CD4-positive, alpha-beta T cell treated with Interleukin-4 for 4 hours (primary cell): ENCODE measurements at regions not wholly inside any gene's neighbourhood (a gene's known extent, or its start where the extent isn't known, plus 50 kb on each side); places are given as distances from the start of the nearest gene placed in this dataset.
"Not testable (repeated sequence)": the region's sequence is repeated elsewhere in the genome, so short reads cannot be mapped to it uniquely, and the experiment has no call there.

Experiments
- DNase-seq: peaks from one replicate; pipeline ENCODE4 v3.0.0-alpha.2; 2020

DNA sequence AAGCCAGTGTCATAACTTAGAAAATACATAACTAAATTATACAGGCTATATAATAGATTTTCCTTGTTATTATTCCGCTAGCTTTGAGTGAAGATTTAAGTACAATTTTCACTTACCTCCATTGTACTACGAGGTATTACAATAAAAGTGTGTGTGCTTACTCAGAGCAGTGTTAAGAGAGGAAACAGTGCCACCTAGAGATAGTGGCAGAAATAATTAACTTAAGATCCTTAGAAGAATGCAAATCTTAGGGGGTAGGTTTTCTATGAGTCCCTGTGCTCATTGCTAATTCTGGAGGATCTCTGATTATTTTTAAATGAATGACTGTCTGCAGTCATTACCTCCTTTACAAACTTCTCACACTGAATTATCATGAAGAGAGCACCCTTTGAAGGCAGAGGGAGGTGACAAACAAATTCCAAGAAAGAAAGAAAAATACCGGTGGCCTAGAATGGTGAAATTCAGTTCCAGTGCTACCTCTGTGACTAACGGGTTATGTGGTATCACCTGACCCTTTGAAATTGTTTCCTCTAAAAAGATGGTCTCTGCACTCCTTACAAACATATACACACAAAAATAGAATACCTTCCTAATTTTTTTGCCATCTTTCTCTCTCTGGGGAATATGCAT, 379.8 kb downstream of the TRIM36 start:
- DNase-seq = no peak

DNA sequence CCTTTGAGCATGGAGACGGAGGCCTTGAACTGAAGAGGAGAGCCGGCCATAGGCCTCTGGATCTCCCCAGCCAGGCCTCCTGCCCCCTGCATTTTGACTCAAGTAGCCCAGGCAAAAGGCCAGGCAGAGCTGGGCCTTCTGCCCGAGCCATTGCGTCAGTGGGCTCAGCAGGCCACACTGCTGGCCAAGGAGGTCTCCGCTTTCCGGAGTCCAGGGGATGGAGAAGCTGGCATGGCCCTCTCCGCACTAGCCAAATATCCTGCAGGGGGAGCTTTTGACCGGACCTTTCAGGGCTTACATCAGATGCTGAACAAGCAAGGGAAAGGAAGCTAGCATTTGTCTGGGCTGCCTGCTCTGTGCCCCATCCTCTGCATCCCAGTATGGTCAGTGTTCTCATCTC, 386.8 kb downstream of the TRIM36 start:
- DNase-seq = no peak

DNA sequence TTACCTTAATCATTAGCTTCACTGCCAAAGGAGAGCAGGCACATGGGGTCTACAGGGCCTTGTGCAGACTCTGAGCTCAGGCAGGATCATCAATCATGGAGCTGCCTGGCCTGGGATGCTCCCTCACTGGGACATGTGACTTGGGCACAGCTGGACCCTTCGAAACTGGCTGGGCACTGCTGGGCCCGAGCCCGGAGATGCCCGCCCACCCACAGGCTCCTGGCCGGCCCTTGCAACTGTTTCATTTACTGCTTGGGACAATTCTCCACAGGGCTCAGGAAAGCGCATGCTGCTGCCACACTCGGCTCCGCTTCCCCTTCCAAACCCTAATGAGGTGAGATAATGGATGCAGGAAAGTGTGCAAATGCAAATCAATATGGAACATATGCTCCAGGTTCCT, 387.5 kb downstream of the TRIM36 start:
- no peak for DNase-seq

DNA sequence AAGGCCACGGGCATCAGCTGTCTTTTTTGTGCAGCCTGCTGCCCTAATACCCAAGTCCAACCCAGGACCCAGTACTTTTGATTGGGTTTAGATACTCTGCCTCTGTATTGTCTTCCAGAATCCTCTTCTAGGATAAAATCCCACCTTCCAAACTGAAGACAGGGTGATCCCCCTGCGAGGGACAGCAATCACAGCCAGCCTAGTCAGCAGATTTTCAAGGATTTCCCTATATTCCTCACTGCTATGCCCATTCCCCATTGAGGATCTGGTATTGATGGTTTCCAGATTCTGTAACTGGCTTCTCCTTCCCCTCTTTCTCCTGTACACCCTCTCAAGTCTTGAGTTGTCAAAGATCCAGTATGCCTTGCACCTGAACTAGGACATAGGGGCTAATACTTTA, 389.4 kb downstream of the TRIM36 start:
- DNase-seq = no peak

DNA sequence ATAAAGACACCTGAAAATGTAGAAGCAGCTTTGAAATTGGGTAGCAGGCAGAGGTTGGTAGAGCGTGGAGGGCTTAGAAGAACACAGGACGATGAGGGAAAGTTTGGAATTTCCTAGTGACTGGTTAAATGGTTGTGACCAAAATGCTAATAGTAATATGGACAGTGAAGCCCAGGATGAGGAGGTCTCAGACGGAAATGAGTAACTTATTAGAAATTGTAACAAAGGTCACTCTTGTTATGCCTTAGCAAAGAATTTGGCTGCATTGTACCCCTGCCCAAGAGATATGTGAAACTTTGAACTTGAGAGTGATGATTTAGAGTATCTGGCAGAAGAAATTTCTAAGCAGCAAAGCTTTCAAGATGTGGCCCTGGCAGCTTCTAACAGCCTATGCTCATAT, 382.5 kb downstream of the KCNN2 start:
- DNase-seq = no peak

DNA sequence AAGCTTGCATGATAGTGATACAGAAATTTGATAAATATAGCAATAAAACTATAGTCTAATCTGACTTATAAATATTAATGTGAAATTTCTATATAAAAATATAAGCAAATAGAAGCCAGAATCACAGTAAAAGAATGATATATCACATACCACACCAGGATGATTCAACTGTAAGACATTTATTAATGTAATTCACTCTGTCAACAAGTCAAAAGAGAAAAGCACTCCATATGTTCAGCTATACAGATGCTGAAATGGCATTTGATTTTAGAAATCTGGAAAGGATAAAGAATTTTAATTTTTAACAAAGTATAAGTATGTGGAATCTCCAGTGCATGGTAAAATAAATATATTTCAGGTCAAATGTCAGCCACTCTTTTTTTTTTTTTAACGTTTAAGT, 372.4 kb downstream of the KCNN2 start:
- DNase-seq = no peak

DNA sequence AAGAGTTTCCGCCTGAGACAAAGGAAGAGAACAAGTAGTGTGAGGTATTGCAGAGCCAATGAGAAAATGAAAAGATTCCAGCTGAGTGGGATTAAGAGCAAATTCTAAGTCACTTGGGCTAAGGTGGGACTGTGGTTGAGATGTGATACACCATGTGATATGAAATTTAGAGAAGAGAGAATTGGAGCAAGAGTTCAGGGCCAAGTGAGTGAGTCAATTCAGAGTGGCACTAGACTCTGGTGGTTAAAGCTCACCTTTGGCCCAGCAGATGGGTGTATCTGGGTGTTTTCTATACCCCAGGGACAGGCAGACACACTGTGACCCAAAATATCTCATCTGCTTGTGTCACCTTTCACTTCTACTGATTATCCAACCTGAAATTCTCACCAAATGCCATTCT, 368.1 kb downstream of the KCNN2 start:
- no peak for DNase-seq

DNA sequence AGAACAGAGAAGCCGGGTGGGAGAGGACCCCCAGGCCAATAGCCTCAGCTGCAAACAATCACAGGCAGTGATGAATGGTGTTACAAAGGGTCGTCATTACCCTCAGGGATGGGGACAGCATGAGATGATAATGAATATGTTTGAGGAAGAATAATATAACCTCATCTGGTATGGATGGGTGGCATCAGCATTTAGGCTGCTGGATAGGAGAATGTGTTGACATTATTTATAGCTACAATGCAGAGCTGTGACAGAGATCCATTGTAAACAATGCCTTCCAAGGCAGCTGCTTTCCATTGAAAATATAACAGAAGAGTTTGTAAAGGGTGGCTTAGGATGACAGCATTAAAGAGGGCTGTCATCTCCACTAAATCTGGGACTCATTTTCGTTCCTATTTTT, 365.5 kb downstream of the KCNN2 start:
- DNase-seq = no peak

DNA sequence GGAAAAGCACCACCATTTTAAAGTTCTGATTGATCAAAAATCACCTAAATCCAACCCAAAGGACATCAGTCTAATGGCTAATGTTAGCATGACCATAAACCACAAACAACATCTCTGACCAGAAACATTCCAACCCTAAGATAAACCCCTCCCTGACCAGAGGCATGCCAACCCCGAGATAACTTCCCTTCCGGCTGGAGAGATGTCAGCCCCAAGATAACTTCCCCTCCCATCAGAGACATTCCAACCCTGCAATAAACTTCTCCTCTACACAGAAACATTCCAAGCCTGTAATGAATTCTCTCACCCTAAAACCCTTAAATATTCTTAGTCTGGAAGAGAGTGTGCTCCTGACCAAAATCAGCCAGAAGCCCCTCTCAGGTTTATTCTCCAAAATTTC, 364.3 kb downstream of the KCNN2 start:
- DNase-seq = no peak

DNA sequence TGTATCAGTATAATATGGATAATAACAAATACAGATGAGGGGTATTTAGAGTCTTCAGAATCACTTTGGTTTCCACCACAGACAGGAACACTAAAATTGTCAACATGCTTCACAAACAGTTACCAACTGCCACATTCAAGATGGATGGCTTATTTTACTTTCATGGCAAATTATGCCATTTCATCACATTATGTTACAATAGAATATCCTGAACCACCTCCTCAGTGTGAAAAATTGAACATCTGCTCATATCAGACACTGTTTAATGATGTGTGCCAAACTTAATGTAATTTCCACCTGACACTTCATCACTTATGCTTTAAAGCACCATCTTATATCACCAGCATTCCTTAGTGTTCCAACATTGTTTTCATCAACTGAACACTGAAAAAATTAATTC, 357.4 kb downstream of the KCNN2 start:
- no peak for DNase-seq

DNA sequence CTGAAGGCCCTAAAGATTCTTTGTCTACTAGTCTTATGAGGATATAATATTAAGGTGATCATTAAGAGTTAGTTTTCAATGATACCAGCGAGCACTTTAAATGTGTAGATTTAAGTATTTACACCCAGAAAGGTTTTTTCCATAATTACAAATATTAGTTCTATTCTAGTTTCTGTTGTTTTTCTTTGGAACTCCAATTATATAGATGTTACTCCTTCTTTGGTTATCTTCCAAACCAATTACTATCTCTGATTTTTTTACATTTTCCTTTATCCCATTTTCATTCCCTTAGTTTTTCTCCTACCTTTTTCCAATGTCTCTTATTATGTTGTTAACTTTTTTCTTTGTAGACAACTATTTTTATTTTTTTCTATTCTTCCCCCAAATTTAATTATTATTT, 355.1 kb downstream of the KCNN2 start:
- no peak for DNase-seq

DNA sequence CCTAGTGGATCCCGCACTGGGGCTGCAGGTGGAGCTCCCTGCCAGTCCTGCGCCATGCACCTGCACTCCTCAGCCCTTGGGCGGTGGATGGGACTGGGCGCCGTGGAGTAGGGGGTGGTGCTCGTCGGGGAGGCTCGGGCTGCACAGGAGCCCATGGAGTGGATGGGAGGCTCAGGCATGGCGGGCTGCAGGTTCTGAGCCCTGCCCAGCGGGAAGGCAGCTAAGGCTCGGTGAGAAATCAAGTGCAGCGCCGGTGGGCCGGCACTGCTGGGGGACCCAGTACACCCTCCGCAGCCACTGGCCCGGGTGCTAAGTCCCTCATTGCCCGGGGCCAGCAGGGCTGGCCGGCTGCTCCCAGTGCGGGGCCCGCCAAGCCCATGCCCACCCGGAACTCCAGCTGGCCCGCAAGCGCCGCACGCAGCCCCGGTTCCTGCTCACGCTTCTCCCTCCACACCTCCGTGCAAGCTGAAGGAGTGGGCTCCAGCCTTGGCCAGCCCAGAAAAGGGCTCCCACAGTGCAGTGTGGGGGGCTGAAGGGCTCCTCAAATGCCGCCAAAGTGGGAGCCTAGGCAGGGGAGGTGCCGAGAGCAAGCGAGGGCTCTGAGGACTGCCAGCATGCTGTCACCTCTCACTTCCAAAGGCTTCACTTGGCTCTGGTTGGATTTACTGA, 342.5 kb downstream of the KCNN2 start:
- not testable (repeated sequence) for DNase-seq

DNA sequence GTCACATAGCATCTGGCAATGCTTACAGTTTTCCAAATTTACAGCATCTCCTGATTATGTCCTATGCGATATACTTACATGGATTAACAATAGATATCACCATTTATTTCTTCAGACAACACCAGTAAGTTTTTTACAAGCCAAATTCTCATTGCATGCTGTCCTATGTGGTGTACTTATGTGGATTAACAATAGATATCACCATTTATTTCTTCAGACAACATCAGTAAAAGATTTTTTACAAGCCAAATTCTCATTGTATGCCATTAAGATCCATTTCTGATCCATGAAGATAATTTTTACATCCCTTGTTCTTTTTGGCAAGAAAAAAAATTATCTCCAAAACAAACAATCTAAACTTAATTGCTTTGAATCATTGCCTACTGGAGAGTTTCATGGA, 340.9 kb downstream of the KCNN2 start:
- no peak for DNase-seq

DNA sequence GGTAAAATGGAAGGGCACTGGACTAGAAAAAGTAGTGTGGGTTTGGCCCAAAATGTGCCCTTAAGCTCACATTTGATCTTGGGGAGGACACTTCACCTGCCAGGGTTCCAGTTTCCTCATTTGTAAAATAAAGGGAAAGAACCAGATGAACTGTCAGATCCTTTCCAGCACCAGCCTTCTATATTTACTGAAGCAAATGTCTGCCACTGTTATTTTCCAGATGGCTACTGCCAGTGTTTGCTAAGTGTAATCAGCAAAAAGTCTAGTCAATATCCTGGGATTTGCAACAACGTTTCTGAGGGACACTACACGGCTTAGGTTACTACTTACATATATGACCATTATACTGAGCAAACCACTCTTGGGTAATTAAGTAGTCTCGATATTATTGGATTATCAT, 340.3 kb downstream of the KCNN2 start:
- no peak for DNase-seq

DNA sequence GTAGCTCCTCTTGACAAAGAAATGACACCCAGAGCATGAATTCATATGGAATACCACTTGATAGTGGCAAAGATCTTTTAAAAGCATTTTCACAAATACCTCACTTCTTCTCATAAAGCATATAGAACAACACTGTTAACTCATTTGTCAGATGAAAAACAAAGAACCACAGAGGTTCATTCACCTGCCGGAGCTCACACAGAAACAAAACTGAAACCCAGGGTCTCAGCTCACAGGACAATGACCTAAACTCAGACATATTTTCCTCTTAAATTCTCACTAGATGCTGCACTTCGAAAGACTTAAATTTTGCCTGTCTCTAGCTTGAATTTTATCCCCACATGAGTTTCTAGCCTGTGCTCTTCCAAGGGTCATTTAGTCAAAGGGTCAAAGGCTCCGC, 339.0 kb downstream of the KCNN2 start:
- no peak for DNase-seq

DNA sequence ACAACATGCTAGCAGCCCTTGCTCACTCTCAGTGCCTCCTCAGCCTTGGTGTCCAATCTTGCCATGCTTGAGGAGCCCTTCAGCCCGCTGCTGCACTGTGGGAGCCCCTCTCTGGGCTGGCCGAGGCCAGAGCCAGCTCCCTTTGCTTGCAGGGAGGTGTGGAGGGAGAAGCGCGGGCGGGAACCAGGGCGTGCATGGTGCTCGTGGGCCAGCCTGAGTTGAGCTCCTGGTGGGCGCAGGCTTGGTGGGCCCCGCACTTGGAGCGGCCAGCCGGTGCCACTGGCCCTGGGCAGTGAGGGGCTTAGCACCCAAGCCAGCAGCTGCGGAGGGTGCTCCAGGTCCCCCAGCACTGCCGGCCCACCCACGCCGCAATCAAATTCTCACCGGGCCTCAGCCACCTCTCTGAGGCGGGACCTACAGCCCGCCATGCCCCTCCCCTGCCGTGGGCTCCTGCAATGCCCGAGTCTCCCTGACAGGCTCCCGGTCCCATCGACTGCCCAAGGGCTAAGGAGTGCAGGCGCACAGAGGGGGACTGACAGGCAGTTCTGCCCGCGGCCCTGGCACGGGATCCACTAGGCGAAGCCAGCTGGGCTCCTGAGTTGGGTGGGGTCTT, 333.5 kb downstream of the KCNN2 start:
- DNase-seq = no peak

DNA sequence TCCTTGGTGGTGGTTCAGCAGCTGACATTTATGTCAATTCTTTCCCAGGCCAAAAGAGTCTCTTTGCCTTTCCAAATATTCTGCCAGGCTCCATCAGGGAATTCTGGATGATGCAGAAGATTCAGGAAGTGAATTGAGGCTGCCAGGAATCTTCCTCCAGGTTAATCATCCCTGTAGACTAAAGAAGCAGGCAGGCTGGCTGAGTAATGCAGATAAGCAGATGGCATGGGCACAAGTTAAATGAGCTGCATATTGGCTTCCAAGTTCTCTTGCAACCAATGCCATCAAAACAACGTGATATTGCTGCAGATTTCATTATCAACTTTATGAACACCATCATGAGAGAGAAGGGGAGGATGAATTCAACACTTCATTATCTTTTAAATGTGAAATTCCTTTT, 324.5 kb downstream of the KCNN2 start:
- DNase-seq = no peak

DNA sequence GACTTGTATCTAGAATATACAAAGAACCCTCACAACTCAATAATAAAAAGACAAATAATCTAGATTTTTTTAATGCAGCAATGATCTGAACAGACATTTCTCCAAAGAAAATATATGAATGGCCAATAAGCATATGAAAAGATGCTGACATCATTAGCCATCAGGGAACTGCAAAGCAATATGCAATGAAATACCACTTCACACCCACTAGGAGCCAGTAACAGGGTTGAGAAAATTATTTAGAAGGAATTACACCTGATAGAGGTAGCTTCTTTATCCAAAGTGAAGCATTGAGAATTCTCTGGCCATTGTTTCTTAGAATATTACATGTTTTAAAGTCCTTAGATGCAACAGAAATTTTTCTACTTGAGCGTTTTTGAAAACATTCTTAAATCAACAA, 316.9 kb downstream of the KCNN2 start:
- DNase-seq = no peak

DNA sequence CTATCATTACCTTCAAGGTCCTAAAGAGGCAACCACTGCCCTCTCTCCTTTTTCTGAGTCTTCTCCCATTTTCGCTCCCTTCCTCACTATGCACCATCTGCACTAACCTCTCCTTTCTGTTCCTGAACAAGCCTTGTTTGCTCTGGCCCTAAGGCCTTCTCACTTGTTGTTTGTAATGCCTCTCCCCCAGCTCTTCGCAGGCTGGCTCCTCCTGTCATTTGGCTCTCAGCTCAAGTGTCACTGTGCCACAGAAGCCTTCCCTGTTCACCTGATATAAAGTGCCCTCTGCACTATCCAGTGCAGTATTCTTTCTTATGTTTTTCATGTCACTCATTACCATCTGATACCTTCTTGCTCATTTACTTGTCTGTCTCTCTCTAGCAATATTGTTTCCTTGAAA, 303.7 kb downstream of the KCNN2 start:
- no peak for DNase-seq

DNA sequence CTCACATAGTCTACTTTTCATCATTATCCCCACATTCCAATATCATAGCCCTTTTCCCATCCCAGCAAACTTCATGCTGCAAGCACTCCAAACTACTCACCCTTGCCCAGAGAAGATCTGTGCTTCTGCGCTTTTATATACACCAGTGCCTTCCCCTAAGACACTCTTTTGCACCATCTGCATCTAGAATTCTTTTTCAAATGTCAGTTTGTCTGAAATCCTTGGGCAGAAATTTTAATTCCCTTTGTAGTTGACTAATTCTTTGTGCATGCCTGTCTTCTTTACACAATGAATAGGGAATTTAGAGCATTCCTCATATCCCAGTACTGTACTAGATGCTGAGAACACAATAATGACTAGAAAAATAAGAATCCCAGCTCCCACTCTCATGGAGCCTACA, 298.9 kb downstream of the KCNN2 start:
- DNase-seq = no peak

DNA sequence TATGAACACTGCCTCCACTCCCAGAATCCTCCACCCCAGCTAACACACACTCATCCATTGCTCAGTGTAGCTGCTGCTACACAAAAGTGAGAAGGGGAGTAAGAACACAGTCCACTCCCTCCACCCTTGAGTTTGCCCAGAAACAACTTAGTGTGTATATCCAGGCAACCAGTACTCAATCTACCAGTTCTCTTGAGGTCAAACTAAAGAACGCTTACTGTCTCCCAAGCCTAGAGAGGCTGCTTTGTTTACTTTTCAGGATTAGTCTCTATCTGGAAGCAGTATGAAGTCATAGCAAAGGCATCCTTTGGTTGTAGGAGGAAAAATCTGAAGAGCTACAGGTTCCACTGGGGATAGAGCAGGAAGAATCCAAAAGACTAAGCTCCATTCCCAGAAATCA, 296.3 kb downstream of the KCNN2 start:
- no peak for DNase-seq

DNA sequence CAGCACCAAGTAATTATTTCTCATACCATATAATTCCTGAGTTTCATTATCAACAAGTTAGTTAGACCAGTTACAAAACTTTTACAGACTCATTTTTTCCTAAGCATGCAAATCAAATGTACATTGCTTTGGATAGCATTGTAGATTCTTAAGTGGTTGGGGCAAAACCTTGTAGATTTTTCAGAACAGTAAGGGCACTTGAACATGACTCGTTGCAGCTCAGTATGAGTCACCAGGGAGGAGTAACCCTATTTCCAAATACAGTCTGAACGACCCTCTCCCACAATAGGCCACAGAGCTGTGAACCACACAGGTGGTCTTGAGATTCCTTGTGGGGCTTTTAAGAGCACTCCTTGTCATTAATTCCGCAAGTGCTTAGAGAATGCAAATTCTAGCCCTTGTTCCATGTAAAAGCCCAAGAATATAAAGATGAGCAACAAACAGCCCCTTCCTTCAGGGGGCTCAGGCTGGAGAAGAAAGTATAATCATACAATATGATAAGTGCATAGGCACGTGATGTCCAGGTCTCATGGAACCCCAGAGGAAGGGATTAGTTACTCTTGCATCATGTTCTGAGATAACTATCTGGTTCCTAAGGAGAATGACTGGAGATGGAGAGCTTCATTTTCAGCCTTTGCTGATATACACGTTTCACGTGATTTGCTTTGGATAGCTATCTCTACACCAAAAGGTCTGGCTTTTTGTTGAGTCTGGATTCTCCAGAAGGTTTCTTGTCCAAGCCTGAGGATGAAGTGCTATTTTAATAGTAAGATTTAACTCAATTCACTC, 295.7 kb downstream of the KCNN2 start:
- DNase-seq = no peak

DNA sequence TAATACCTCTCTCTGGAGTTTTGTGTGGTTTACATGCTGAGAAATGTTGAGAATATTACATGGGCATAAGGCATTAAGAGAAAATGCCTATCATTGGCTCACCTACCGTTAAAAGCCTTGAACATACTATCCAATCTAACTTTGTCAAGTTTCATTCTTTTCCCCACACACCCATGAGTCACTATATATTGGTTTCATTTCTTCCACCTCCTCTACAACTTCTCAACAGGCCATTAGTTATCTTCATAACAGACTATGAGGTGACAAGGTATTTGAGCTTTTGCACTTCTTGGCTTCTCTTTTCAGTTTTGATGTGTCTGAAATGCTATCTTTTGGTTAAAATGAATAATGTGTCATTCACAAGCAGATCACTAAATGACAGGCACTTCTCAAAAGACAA, 288.0 kb downstream of the KCNN2 start:
- DNase-seq = no peak

DNA sequence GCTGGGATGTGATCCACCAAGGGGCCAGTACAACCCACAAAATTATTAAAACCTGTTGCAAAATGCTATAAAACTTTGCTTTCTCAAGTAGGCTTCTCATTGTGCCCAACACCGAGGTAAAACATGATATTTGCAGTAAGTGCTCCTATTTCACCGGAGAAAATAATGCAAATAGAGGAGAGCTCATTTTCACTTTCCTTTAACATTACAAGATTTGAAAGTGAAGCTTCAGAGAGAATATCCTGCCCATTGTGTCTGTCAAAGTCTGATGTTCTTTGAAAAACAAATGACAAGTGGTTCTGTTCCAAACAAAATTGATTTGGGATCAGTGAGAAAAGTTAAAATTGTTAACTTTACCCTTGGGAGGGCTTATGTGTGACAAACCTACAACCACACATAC, 287.1 kb downstream of the KCNN2 start:
- no peak for DNase-seq
